HEK293 (cell line): ENCODE measurements at regions not wholly inside any gene's neighbourhood (a gene's known extent, or its start where the extent isn't known, plus 50 kb on each side); places are given as distances from the start of the nearest gene placed in this dataset.

Experiments used
- GLI4 ChIP-seq: fragments of 450-650 bp; formaldehyde crosslinking; IDR thresholded peaks from 2 replicates; pipeline ENCODE4 v1.5.1; 2016; ENCODE audit warnings: missing biosample characterization, missing genetic modification characterization
- SP2 ChIP-seq: fragments of 450-650 bp; formaldehyde crosslinking; IDR thresholded peaks from 2 replicates; pipeline ENCODE4 v1.5.1; 2016; ENCODE audit warnings: missing biosample characterization, missing genetic modification characterization
- ZNF24 ChIP-seq: fragments of 450-650 bp; formaldehyde crosslinking; IDR thresholded peaks from 2 replicates; pipeline ENCODE4 v1.5.1; 2016; ENCODE audit warnings: missing biosample characterization, missing genetic modification characterization
- ZNF266 ChIP-seq: fragments of 450-650 bp; formaldehyde crosslinking; IDR thresholded peaks from 2 replicates; pipeline ENCODE4 v1.5.1; 2016; ENCODE audit warnings: missing biosample characterization, missing genetic modification characterization, low read depth
- ZNF530 ChIP-seq: fragments of 450-650 bp; formaldehyde crosslinking; IDR thresholded peaks from 2 replicates; pipeline ENCODE4 v1.5.1; 2016; ENCODE audit warnings: low read depth, missing biosample characterization, missing genetic modification characterization
- TF ChIP-seq, protein P1 (sequence below): fragments of 450-650 bp; formaldehyde crosslinking; IDR thresholded peaks from 2 replicates; pipeline ENCODE4 v1.5.1; 2016; ENCODE audit warnings: missing biosample characterization, missing genetic modification characterization
- TF ChIP-seq, protein P2 (sequence below): fragments of 450-650 bp; formaldehyde crosslinking; IDR thresholded peaks from 2 replicates; pipeline ENCODE4 v1.5.1; 2016; ENCODE audit warnings: missing biosample characterization, missing genetic modification characterization
- TF ChIP-seq, protein P3 (sequence below): fragments of 450-650 bp; formaldehyde crosslinking; IDR thresholded peaks from 2 replicates; pipeline ENCODE4 v1.5.1; 2016; ENCODE audit warnings: missing biosample characterization, missing genetic modification characterization, low read depth

DNA sequence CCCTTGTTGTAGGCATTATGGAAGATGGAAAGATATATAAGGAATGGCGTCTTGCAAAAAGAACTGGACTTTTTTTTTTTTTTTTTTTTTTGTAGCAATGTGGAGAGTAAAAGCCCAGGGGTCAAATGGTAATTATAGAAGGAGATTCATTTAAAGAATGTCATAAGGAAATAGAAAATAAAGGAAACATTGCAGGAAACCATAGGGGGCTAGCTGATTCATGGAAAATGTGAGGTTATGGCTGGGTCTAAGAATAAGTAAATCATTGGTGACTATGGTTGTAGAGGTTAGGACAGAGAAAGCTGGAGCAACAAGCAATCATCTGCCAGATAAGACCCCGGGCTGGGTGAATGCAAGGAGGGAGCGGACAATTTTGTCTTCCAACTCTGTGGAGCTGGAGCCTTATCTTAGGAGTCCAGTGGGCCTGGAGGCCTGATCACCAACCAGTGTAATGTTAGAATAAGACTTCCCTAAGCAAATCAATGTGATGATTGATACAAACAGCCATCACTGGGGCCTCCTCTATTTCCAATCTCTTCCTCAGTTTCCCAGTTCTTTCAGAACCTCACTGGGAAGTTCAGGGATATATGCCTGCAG, 201.2 kb upstream of the TNP1 start:
- TF ChIP-seq SP2 (tag by site-specific recombination) = no peak
- TF ChIP-seq ZNF24 (tag by site-specific recombination) = no peak
- TF ChIP-seq, protein P1, sequence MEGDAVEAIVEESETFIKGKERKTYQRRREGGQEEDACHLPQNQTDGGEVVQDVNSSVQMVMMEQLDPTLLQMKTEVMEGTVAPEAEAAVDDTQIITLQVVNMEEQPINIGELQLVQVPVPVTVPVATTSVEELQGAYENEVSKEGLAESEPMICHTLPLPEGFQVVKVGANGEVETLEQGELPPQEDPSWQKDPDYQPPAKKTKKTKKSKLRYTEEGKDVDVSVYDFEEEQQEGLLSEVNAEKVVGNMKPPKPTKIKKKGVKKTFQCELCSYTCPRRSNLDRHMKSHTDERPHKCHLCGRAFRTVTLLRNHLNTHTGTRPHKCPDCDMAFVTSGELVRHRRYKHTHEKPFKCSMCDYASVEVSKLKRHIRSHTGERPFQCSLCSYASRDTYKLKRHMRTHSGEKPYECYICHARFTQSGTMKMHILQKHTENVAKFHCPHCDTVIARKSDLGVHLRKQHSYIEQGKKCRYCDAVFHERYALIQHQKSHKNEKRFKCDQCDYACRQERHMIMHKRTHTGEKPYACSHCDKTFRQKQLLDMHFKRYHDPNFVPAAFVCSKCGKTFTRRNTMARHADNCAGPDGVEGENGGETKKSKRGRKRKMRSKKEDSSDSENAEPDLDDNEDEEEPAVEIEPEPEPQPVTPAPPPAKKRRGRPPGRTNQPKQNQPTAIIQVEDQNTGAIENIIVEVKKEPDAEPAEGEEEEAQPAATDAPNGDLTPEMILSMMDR (tag by site-specific recombination) = no peak
- no peak for TF ChIP-seq ZNF530 (tag by site-specific recombination)
- TF ChIP-seq, protein P2, sequence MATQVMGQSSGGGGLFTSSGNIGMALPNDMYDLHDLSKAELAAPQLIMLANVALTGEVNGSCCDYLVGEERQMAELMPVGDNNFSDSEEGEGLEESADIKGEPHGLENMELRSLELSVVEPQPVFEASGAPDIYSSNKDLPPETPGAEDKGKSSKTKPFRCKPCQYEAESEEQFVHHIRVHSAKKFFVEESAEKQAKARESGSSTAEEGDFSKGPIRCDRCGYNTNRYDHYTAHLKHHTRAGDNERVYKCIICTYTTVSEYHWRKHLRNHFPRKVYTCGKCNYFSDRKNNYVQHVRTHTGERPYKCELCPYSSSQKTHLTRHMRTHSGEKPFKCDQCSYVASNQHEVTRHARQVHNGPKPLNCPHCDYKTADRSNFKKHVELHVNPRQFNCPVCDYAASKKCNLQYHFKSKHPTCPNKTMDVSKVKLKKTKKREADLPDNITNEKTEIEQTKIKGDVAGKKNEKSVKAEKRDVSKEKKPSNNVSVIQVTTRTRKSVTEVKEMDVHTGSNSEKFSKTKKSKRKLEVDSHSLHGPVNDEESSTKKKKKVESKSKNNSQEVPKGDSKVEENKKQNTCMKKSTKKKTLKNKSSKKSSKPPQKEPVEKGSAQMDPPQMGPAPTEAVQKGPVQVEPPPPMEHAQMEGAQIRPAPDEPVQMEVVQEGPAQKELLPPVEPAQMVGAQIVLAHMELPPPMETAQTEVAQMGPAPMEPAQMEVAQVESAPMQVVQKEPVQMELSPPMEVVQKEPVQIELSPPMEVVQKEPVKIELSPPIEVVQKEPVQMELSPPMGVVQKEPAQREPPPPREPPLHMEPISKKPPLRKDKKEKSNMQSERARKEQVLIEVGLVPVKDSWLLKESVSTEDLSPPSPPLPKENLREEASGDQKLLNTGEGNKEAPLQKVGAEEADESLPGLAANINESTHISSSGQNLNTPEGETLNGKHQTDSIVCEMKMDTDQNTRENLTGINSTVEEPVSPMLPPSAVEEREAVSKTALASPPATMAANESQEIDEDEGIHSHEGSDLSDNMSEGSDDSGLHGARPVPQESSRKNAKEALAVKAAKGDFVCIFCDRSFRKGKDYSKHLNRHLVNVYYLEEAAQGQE (tag by site-specific recombination) = no peak
- TF ChIP-seq GLI4 (tag by site-specific recombination) = no peak
- TF ChIP-seq ZNF266 (tag by site-specific recombination) = no peak
- TF ChIP-seq, protein P3, sequence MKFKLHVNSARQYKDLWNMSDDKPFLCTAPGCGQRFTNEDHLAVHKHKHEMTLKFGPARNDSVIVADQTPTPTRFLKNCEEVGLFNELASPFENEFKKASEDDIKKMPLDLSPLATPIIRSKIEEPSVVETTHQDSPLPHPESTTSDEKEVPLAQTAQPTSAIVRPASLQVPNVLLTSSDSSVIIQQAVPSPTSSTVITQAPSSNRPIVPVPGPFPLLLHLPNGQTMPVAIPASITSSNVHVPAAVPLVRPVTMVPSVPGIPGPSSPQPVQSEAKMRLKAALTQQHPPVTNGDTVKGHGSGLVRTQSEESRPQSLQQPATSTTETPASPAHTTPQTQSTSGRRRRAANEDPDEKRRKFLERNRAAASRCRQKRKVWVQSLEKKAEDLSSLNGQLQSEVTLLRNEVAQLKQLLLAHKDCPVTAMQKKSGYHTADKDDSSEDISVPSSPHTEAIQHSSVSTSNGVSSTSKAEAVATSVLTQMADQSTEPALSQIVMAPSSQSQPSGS (tag by site-specific recombination) = no peak
